ENCODE measurements at regions not wholly inside any gene's neighbourhood (a gene's known extent, or its start where the extent isn't known, plus 50 kb on each side); places are given as distances from the start of the nearest gene placed in this dataset.
A peak's percentile ranks its signal among the peaks of the same experiment; 100 is the strongest.

- Histone ChIP-seq H3K4me3 (no peak overlapping the region), H3K9me3 (no peaks in the 10 kb centered on the region), H3K27me3 (no peaks in the 10 kb centered on the region), H3K36me3 (no peaks in the 10 kb centered on the region), H3K4me1 (peaks cover 7 to 55% of the 10 kb centered on the region in 2 donors), H3K27ac (peak overlapping the region; percentile 89 to 90)
- DNase-seq (ENCODE audit: low spot score in 2 of 2) = no peak
- no peak for TF ChIP-seq CTCF (IDR thresholded peaks at IDR 0.05)
- intact Hi-C loops (cut with DNase I) = loop anchor here (2.0 to 5.0 kb wide), 4 partner anchors 99 to 326 kb away; partner anchors contain the start of gene PDE5A
Observed at GRCh38 chr4:119726505-119726904, 97.9 kb upstream of the PDE5A start.

- H3K4me3 ChIP-seq = no peak overlapping the region
- no peaks in the 10 kb centered on the region for H3K27me3 ChIP-seq
- no peaks in the 10 kb centered on the region for H3K36me3 ChIP-seq
- H3K9me3 ChIP-seq = no peaks in the 10 kb centered on the region
- no peak for DNase-seq (ENCODE audit: low spot score in 2 of 2)
- no peak for TF ChIP-seq CTCF (IDR thresholded peaks at IDR 0.05)
- intact Hi-C loops (cut with DNase I) = loop anchor here (2.0 to 5.0 kb wide), 4 partner anchors 99 to 327 kb away; partner anchors contain the start of gene PDE5A
- peak overlapping the region; percentile 84 to 90 for H3K27ac ChIP-seq
- H3K4me1 ChIP-seq = peaks cover 7 to 49% of the 10 kb centered on the region in 2 donors
Observed at GRCh38 chr4:119725688-119726330, 97.2 kb upstream of the PDE5A start.

GRCh38 chr4:119725011-119725410 is 96.4 kb upstream of the PDE5A start:
- no peak for DNase-seq (ENCODE audit: low spot score in 2 of 2)
- TF ChIP-seq CTCF (IDR thresholded peaks at IDR 0.05) = no peak
- Histone ChIP-seq H3K27me3 (no peaks in the 10 kb centered on the region), H3K27ac (peak overlapping the region; percentile 84 to 90), H3K4me3 (no peak overlapping the region), H3K9me3 (peaks cover 0 to 2% of the 10 kb centered on the region in 2 donors), H3K4me1 (peaks cover 3 to 41% of the 10 kb centered on the region in 2 donors), H3K36me3 (no peaks in the 10 kb centered on the region)
- intact Hi-C loops (cut with DNase I) = loop anchor here (5.0 kb wide), 2 partner anchors 98 to 142 kb away; partner anchors contain the start of gene PDE5A

- no peaks in the 10 kb centered on the region for H3K27me3 ChIP-seq
- DNase-seq (ENCODE audit: low spot score in 2 of 2) = no peak
- intact Hi-C loops (cut with DNase I) = no loop called here
- peak overlapping the region; percentile 50 to 53 for H3K27ac ChIP-seq
- no peaks in the 10 kb centered on the region for H3K36me3 ChIP-seq
- peaks cover 0 to 13% of the 10 kb centered on the region in 2 donors for H3K9me3 ChIP-seq
- peaks cover 3 to 28% of the 10 kb centered on the region in 2 donors for H3K4me1 ChIP-seq
- H3K4me3 ChIP-seq = no peak overlapping the region
- no peak for TF ChIP-seq CTCF (IDR thresholded peaks at IDR 0.05)
Observed at GRCh38 chr4:119722670-119723069, 94.1 kb upstream of the PDE5A start.

GRCh38 chr4:119721878-119722277 is 93.3 kb upstream of the PDE5A start:
- Histone ChIP-seq H3K4me3 (no peak overlapping the region), H3K36me3 (no peaks in the 10 kb centered on the region), H3K27ac (peak overlapping the region in 1 of 2 donors; percentile 46), H3K9me3 (peaks cover 0 to 21% of the 10 kb centered on the region in 2 donors), H3K4me1 (peaks cover 3 to 20% of the 10 kb centered on the region in 2 donors), H3K27me3 (no peaks in the 10 kb centered on the region)
- intact Hi-C loops (cut with DNase I) = no loop called here
- DNase-seq (ENCODE audit: low spot score in 2 of 2) = no peak
- TF ChIP-seq CTCF (IDR thresholded peaks at IDR 0.05) = no peak
